K562 (cell line): ENCODE measurements at regions not wholly inside any gene's neighbourhood (a gene's known extent, or its start where the extent isn't known, plus 50 kb on each side); places are given as distances from the start of the nearest gene placed in this dataset.

Experiments
- BMI1 ChIP-seq: fragments of 150-350 bp; IDR thresholded peaks from 2 replicates; pipeline ENCODE4 v1.6.1; 2014; ENCODE audit warnings: low read length
- CBX2 ChIP-seq: fragments of 200-600 bp; sonication (generic); IDR thresholded peaks from one replicate; pipeline ENCODE4 v1.6.1; 2012; ENCODE audit warnings: mild to moderate bottlenecking, low read length, inconsistent platforms; ENCODE audit not compliant: insufficient read depth, poor library complexity, severe bottlenecking
- CXXC5 ChIP-seq: fragments of 250-450 bp; sonication (Bioruptor Pico); IDR thresholded peaks from 2 replicates; pipeline ENCODE4 v1.8.0; 2022; ENCODE audit warnings: inconsistent platforms, mild to moderate bottlenecking, moderate library complexity
- FOXJ2 ChIP-seq: fragments of 200-800 bp; sonication (Bioruptor generic); IDR thresholded peaks from 2 replicates; pipeline ENCODE4 v1.6.1; 2016; ENCODE audit warnings: missing genetic modification characterization, missing compliant biosample characterization
- GATAD2A ChIP-seq: fragments of 450-650 bp; IDR thresholded peaks from 2 replicates; pipeline ENCODE4 v1.6.1; 2017
- HBP1 ChIP-seq: fragments of 450-650 bp; formaldehyde crosslinking; IDR thresholded peaks from 2 replicates; pipeline ENCODE4 v1.4.0; 2022; ENCODE audit warnings: missing genetic modification characterization
- HDAC2 ChIP-seq: fragments of 450-650 bp; IDR thresholded peaks from 2 replicates; pipeline ENCODE4 v1.6.1; 2016; ENCODE audit warnings: mild to moderate bottlenecking
- MTA2 ChIP-seq: fragments of 450-650 bp; IDR thresholded peaks from 2 replicates; pipeline ENCODE4 v1.6.1; 2016; ENCODE audit warnings: low read depth
- NFE2 ChIP-seq: IDR thresholded peaks from 2 replicates; pipeline ENCODE4 v1.6.1; 2014; ENCODE audit warnings: antibody characterized with exemption, low read depth
- PKNOX1 ChIP-seq: fragments of 450-650 bp; IDR thresholded peaks from 2 replicates; pipeline ENCODE4 v1.6.1; 2016
- SIX5 ChIP-seq, 2 experiments: IDR thresholded peaks; 2 replicates each; pipeline ENCODE4 v1.6.1; 2011; ENCODE audit warnings: low read length in 2 of 2, borderline replicate concordance in 1 of 2, low read depth in 1 of 2, mild to moderate bottlenecking in 1 of 2, moderate library complexity in 1 of 2; ENCODE audit not compliant: insufficient read depth in 1 of 2
- SMARCB1 ChIP-seq: IDR thresholded peaks from 2 replicates; pipeline ENCODE4 v1.6.1; 2011; ENCODE audit warnings: improper control_type of control experiment, low read depth; ENCODE audit not compliant: insufficient read length
- TCF15 ChIP-seq: fragments of 250-450 bp; sonication (Bioruptor Pico); IDR thresholded peaks from 2 replicates; pipeline ENCODE4 v1.8.0; 2022; ENCODE audit warnings: moderate library complexity, mild to moderate bottlenecking, inconsistent platforms
- XRCC3 ChIP-seq: fragments of 450-650 bp; IDR thresholded peaks from 2 replicates; pipeline ENCODE4 v1.6.1; 2017; ENCODE audit warnings: mild to moderate bottlenecking, moderate library complexity
- ZBTB8A ChIP-seq: fragments of 450-650 bp; IDR thresholded peaks from 2 replicates; pipeline ENCODE4 v1.6.1; 2018; ENCODE audit warnings: mild to moderate bottlenecking, moderate library complexity; ENCODE audit not compliant: partially characterized antibody
- ZKSCAN1 ChIP-seq: fragments of 150-350 bp; IDR thresholded peaks from 2 replicates; pipeline ENCODE4 v1.6.1; 2016; ENCODE audit warnings: low read depth, low read length
- ZNF431 ChIP-seq: sonication (generic); formaldehyde crosslinking; IDR thresholded peaks from 2 replicates; pipeline ENCODE4 v1.8.0; 2022; ENCODE audit warnings: mild to moderate bottlenecking, missing genetic modification reagents
- ZNF507 ChIP-seq: conservative IDR thresholded peaks from 2 replicates; pipeline ENCODE4 v1.6.1; 2017; ENCODE audit warnings: missing genetic modification characterization, missing compliant biosample characterization
- ZNF512 ChIP-seq: IDR thresholded peaks from 2 replicates; pipeline ENCODE4 v1.6.1; 2016; ENCODE audit warnings: missing genetic modification characterization, missing compliant biosample characterization
- ZNF518B ChIP-seq: fragments of 250-450 bp; sonication (Bioruptor Pico); IDR thresholded peaks from 2 replicates; pipeline ENCODE4 v1.5.0; 2021; ENCODE audit warnings: mild to moderate bottlenecking, moderate library complexity

- TF ChIP-seq CXXC5 (CRISPR knock-in tag), result 0 out of 2 replicates have a peak, but pooled peaks have one; percentile 14
- TF ChIP-seq GATAD2A, result no peak
- no peak for TF ChIP-seq PKNOX1
- TF ChIP-seq ZNF507 (tag), result no peak
- no peak for TF ChIP-seq SIX5 (IDR thresholded peaks at IDR 0.05; ENCODE audit: borderline replicate concordance in 1 of 2, insufficient read depth in 1 of 2, low read depth in 1 of 2, low read length in 2 of 2)
- TF ChIP-seq CBX2, result no peak
- no peak for TF ChIP-seq ZKSCAN1
- no peak for TF ChIP-seq HDAC2
- TF ChIP-seq NFE2, result peak; percentile 41; the same call in 1 of the 2 replicates
- no peak for TF ChIP-seq TCF15 (CRISPR knock-in tag)
- TF ChIP-seq ZNF431, result no peak
- TF ChIP-seq HBP1 (CRISPR knock-in tag), result no peak
- TF ChIP-seq XRCC3, result no peak
- TF ChIP-seq ZNF518B (CRISPR knock-in tag), result no peak
- no peak for TF ChIP-seq ZBTB8A
- no peak for TF ChIP-seq MTA2
- no peak for TF ChIP-seq BMI1
- peak; percentile 73; the same call in 1 of the 2 replicates for TF ChIP-seq FOXJ2 (tag)
- no peak for TF ChIP-seq ZNF512 (tag)
- no peak for TF ChIP-seq SMARCB1
These were observed 54.7 kb upstream of the MBOAT2 start (continued) for GRCh38 chr2:9057939-9058761.
